ENCODE measurements at regions not wholly inside any gene's neighbourhood (a gene's known extent, or its start where the extent isn't known, plus 50 kb on each side); places are given as distances from the start of the nearest gene placed in this dataset.

- Mint-ChIP-seq H3K36me3 (ENCODE audit: low read depth) (peaks cover 4% of the 10 kb centered on the region), H3K9me3 (peaks cover 4% of the 10 kb centered on the region), H3K4me3 (no peak overlapping the region), H3K4me1 (no peaks in the 10 kb centered on the region), H3K27ac (no peak overlapping the region), H3K27me3 (ENCODE audit: insufficient read depth) (no peaks in the 10 kb centered on the region)
- H3K9me3 ChIP-seq (ENCODE audit: control insufficient read depth, low read length) = peaks cover 8% of the 10 kb centered on the region
- H3K27me3 ChIP-seq (ENCODE audit: control insufficient read depth, insufficient read depth, low read length, poor library complexity, severe bottlenecking) = no peaks in the 10 kb centered on the region
- TF ChIP-seq CTCF (conservative IDR thresholded peaks at IDR 0.05) = no peak
- no peak overlapping the region for H3K4me3 ChIP-seq (ENCODE audit: low read length)
- no peak for DNase-seq
- no peak overlapping the region for H3K9ac ChIP-seq (ENCODE audit: extremely low read depth, low read length, poor library complexity, severe bottlenecking)
- WGBS, 2 experiments (ENCODE audit: insufficient coverage in 1 of 2, insufficient read length in 1 of 2) = 93% methylated on average over 7 to 9 of the region's 9 CpGs
- no peak overlapping the region for H3K27ac ChIP-seq (ENCODE audit: low read depth, low read length)
- no peaks in the 10 kb centered on the region for H3K4me1 ChIP-seq (ENCODE audit: control insufficient read depth, insufficient read depth, low read length)
- H3K36me3 ChIP-seq (ENCODE audit: control insufficient read depth, insufficient read depth, low read length) = no peaks in the 10 kb centered on the region
Observed at GRCh38 chr1:79478728-79479373, 472.3 kb upstream of the ADGRL4 start.

- H3K9ac ChIP-seq (ENCODE audit: extremely low read depth, low read length, poor library complexity, severe bottlenecking) = no peak overlapping the region
- H3K27me3 Mint-ChIP-seq (ENCODE audit: insufficient read depth) = no peaks in the 10 kb centered on the region
- H3K27ac Mint-ChIP-seq = no peak overlapping the region
- no peak overlapping the region for H3K27ac ChIP-seq (ENCODE audit: low read depth, low read length)
- no peaks in the 10 kb centered on the region for H3K4me1 ChIP-seq (ENCODE audit: control insufficient read depth, insufficient read depth, low read length)
- 96 to 98% methylated on average over 10 to 19 of the region's 19 CpGs for WGBS, 2 experiments (ENCODE audit: insufficient coverage in 1 of 2, insufficient read length in 1 of 2)
- no peak overlapping the region for H3K4me3 ChIP-seq (ENCODE audit: low read length)
- no peak overlapping the region for H3K4me3 Mint-ChIP-seq
- H3K9me3 Mint-ChIP-seq = peaks cover 4% of the 10 kb centered on the region
- H3K36me3 Mint-ChIP-seq (ENCODE audit: low read depth) = peaks cover 4% of the 10 kb centered on the region
- no peak for DNase-seq
- H3K4me1 Mint-ChIP-seq = no peaks in the 10 kb centered on the region
- no peaks in the 10 kb centered on the region for H3K36me3 ChIP-seq (ENCODE audit: control insufficient read depth, insufficient read depth, low read length)
- peaks cover 8% of the 10 kb centered on the region for H3K9me3 ChIP-seq (ENCODE audit: control insufficient read depth, low read length)
- no peaks in the 10 kb centered on the region for H3K27me3 ChIP-seq (ENCODE audit: control insufficient read depth, insufficient read depth, low read length, poor library complexity, severe bottlenecking)
- TF ChIP-seq CTCF (conservative IDR thresholded peaks at IDR 0.05) = no peak
Observed at GRCh38 chr1:79478160-79478559, 471.6 kb upstream of the ADGRL4 start.

- no peak overlapping the region for H3K27ac Mint-ChIP-seq
- no peaks in the 10 kb centered on the region for H3K27me3 ChIP-seq (ENCODE audit: control insufficient read depth, insufficient read depth, low read length, poor library complexity, severe bottlenecking)
- H3K4me3 ChIP-seq (ENCODE audit: low read length) = no peak overlapping the region
- no peak overlapping the region for H3K9ac ChIP-seq (ENCODE audit: extremely low read depth, low read length, poor library complexity, severe bottlenecking)
- DNase-seq = no peak
- WGBS, 2 experiments (ENCODE audit: insufficient coverage in 1 of 2, insufficient read length in 1 of 2) = 93% methylated on average over 4 of the region's 4 CpGs; no CpG with 5 or more reads in 1 of the 2 experiments
- no peaks in the 10 kb centered on the region for H3K9me3 ChIP-seq (ENCODE audit: control insufficient read depth, low read length)
- no peaks in the 10 kb centered on the region for H3K9me3 Mint-ChIP-seq
- no peak overlapping the region for H3K27ac ChIP-seq (ENCODE audit: low read depth, low read length)
- no peak for TF ChIP-seq CTCF (conservative IDR thresholded peaks at IDR 0.05)
- no peaks in the 10 kb centered on the region for H3K4me1 ChIP-seq (ENCODE audit: control insufficient read depth, insufficient read depth, low read length)
- no peaks in the 10 kb centered on the region for H3K36me3 Mint-ChIP-seq (ENCODE audit: low read depth)
- no peaks in the 10 kb centered on the region for H3K36me3 ChIP-seq (ENCODE audit: control insufficient read depth, insufficient read depth, low read length)
- H3K27me3 Mint-ChIP-seq (ENCODE audit: insufficient read depth) = no peaks in the 10 kb centered on the region
- H3K4me3 Mint-ChIP-seq = no peak overlapping the region
- H3K4me1 Mint-ChIP-seq = no peaks in the 10 kb centered on the region
Observed at GRCh38 chr1:79472067-79472656, 465.6 kb upstream of the ADGRL4 start.

Data from endodermal cell (in vitro differentiated cells).